HG02588 (cell line): ENCODE measurements at regions not wholly inside any gene's neighbourhood (a gene's known extent, or its start where the extent isn't known, plus 50 kb on each side); places are given as distances from the start of the nearest gene placed in this dataset.
"Not testable (repeated sequence)": the region's sequence is repeated elsewhere in the genome, so short reads cannot be mapped to it uniquely, and the experiment has no call there.

Experiments used
- ATAC-seq: cut with Tn5 transposase; IDR thresholded peaks from one replicate; pipeline ENCODE4 v1.9.1; 2021; ENCODE audit warnings: mild to moderate bottlenecking, moderate library complexity; ENCODE audit not compliant: unreplicated experiment

DNA sequence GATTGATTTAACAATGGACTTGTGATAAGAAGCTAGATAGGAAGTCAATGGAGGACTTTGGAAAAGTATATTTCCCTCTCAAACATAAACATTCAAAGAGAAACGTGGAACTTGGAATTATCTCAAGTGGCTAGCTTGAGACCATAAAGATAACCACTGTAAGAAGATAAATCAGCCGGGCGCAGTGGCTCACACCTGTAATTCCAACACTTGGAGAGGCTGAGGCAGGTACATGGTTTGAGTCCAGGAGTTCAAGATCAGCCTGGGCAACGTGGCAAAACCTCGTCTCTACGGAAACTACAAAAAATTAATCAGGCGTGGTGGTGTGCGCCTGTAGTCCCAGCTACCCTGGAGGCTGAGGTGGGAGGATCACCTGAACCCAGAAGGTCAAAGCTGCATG, 405.9 kb upstream of the ACVR2A start:
- ATAC-seq, result no peak

DNA sequence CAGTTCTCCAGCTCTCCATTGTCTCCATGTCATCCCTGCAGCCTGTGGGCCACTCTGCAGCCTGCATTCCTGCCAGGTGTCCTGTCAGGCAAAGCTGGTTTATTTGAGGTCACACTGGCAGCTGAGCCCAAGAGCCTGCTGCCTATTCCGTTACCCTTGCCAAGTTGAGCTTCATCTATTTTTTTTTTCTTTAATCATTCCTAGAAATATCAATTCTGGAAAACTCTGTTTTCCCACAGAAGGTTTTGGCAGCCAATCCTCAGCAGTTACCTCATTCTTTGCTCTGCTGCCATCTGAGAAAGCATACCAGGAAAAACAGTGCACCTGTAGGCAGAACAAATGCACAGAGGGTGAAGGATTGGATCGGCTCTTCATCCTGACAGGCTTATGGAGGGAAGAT, 411.0 kb upstream of the ACVR2A start:
- no peak for ATAC-seq

DNA sequence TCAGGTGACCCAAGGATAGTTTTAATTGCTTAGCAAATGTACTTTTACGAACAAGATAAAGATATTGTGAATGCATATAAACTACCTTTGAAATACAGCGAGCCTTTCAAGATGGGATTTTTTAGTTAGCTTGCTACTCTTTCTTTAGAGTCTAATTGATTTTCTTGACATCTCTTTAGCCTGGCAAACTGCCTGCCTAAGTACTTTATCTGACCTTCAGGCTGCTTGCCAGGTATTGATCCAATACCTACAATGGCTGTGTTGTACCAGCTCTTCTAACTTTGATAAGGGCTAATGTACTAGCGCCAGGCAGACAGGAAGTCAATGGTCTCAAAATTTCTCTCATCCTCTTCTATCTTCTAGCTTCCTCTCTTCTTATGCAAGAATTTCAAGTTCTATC, 414.4 kb upstream of the ACVR2A start:
- no peak for ATAC-seq

DNA sequence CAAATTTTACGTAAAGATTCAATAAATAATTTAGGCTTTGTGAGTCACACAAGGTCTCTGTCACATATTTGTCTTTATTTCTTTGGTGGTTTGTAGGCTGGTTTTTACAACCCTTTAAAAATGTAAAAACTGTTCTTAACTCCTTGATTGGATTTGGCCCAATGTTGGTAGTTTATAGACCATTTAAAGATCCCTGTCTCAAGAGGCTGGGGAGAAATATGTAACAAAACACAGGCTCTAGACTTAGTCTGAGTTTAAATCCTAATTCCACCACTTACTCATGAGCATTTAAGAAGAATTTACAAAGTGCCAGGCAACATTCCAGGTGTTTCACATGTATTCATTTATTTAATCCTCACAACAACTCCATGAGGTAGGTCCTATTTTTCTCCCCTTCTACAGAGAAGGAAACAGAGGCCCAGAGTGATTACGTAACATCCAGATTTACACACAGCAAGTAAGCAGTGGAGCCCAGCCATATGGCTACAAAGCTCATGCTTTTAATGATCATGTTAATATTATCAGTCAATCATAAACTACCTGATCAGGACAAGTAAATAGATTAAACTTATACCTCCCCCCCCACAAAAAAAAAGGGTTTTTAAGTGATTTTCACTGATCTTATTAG, 416.6 kb upstream of the ACVR2A start:
- ATAC-seq, result no peak

DNA sequence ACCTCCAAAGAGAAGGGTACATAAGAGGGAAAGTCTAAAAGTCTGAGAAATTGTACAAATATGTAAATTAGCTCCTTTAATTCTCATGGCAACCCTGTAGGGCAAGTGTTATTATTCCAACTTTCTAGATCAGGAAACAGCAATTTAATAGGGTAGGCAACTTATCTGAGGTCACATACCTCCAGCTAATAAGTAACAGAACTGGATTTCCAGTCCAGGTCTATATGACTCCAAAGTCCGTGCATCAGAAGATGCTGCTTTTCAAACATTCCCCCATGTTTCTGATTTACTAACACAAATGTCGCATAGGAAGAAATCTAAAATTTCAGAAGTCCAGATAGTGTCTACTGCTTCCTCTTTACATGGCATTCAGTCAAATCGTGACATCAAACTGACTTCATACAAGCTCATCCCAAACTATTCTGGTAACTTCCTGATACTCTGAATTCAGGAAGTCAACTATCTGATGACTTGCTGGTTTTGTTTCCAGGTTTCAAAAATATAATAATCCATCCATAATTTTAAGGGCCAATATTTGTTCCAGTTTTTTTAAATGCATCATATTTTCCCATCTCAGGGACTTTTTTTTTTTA, 419.3 kb upstream of the ACVR2A start:
- no peak for ATAC-seq

DNA sequence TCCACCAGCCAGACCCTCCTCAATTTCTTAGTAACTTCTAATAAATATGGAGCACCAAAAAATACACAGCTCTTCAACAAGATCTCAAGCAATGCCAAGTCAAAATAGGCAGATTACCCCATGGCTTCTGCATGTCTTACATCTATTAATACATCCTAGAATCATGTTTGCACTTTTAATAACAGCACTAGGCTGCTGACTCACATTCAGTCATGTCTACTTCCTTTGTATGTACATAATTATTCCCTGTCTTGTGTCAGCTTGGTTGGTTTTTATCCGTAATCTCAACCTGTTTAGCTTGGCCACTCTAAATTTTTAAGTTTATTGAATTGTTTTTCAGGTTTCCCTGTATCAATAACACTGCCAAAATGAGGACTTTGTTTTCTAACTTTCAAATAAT, 420.1 kb upstream of the ACVR2A start:
- no peak for ATAC-seq

DNA sequence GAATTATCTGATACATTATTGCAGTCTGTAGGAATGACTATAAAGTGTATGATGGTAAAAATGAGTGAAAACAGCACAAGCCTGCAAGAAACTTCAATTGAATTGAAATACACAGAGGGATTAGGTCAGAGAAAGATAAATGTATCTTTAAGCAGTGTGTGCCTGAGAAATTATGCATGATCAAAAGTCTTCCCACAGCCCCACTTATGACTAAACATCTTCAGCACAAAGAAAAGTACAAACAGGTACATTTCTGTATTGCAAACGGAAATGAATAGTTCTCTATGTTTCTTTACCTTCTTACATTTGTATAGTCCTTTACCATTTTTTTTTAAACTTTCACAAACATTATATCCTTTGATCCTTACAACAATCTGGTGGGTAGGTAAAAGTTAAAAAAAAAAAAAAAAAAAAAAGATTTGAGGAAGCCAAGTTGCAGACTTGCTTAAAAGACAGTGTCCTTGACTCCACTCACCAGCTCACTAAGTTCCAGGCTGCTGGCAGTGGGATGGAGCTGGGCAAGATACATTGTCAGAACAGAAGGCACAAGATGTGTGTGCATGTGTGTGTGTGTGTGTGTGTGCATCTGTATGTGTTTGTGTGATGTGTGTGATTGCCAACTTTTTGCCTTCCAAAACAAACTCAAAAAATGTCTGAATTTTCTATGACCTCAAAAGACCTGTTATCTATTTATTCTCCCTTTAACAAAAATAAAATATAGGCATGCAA, 423.7 kb upstream of the ACVR2A start:
- ATAC-seq, result no peak

DNA sequence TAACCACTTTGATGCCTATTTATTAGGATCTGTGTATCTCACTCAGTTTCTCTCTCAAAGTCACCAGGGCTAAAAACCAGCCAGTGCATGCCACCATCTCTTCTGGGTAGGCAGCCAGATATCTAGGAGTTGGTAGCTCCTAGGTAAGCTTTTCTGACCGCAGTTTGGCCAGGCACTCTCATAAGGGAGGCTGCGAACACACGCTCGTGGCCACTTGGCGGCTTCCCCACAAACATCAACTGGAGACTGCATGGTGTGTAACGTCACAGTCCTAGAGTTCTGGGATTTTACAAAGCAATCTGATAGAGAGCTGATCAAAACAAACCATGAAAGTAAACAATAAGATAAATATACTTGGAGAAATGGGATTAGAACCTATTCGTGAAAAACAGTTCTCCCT, 424.3 kb upstream of the ACVR2A start:
- ATAC-seq, result no peak

DNA sequence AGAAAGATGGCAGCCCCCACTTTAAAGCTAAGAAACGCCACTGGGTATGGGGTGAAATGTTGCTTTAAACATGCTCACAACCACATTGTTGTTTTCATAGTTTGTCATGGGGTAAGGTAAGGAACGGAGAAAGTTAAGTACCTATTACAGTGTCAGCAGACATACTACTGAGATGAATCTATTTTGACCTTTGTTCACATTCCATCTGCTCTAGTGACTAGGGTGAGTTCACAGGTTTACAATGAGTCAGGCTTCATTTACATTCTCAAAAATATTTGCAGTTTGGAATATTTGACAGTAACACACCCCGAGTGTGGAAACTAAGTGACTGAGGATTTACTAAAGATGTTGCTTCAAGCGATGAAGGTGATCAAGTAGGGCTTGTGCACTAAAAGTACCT, 428.7 kb upstream of the ACVR2A start:
- no peak for ATAC-seq

DNA sequence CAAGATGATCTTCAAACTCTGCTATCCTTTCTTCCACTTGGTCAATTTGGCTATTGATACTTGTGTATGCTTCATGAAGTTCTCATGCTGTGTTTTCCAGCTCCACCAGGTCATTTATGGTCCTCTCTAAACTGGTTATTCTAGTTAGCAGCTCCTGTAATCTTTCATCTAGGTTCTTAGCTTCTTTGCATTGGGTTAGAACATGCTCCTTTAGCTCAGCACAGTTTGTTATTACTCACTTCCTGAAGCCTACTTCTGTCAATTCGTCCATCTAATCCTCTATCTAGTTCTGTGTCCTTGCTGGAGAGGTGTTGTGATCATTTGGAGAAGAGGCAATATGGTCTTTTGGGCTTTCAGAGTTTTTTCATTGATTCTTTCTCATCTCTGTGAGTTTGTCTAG, 430.2 kb upstream of the ACVR2A start:
- not testable (repeated sequence) for ATAC-seq

DNA sequence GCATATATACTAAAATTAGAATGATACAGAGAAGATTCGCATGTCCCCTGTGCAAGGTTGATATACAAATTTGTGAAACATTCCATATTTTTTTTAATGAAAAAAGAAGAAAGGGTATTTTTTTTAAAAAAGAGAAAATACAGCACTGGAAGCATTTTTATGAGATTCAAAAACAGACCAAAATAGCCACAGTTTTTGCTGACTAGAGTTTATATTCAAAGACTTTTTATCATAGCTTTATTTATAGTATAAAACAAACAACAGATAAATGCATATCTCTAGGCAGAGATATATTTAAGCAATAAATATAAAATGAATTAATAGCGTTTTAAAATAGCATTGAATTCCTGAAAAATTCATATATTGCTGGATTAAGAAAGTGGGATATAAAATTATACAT, 436.5 kb upstream of the ACVR2A start:
- no peak for ATAC-seq

DNA sequence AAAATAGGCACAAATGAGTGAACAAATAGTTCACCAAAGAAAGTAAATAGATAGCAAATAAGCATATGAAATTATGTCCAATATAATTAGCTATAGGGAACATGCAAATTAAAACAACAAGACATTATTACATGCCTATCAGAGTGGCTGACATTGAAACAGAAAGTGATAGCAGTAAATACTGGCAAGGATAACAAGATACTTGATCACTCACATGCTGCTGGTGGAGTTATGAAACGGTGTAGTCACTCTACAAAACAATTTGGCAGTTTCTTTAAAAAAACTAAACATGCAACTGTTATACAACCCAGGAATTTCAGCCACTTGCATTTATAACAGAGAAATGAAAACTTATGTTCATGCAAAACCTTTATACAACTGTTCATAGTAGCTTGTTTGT, 439.2 kb upstream of the ACVR2A start:
- ATAC-seq, result no peak

DNA sequence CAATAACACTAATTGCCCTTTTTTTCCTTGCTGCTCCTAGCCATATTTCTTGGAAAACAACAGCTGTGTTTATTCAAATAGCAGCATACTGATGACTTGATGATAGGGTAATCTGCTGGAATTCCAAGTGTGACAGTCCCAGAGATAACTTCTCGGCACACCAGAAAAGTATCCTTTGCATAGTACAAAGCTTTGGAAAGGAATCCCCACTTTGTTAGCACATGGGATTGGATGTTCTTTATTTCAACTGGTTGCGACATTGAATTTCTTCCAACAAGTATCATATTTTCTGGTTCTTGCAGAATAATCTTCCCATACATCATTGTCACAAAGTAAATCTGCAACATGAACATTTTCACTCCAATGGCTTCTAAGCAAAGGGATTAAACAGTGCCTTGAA, 445.8 kb upstream of the ACVR2A start:
- ATAC-seq, result no peak

DNA sequence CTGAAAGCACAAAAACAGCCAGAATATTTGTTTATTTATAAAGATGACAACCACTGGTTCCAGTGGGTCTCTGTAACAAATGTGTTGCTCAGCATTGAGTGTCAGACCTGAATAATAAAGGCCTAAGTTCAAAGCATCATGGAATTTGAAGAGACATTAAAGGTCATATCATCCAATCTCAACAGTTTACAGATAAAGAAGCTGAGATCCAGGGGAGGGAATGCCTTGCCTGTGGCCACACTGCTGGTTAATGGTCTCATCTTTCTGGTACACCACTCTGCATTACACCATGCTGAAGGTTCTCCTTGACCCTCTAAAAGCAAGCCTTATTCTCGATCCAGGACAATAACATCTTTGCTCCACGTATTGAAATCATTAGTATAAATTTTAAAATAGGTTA, 446.5 kb upstream of the ACVR2A start:
- ATAC-seq, result no peak

DNA sequence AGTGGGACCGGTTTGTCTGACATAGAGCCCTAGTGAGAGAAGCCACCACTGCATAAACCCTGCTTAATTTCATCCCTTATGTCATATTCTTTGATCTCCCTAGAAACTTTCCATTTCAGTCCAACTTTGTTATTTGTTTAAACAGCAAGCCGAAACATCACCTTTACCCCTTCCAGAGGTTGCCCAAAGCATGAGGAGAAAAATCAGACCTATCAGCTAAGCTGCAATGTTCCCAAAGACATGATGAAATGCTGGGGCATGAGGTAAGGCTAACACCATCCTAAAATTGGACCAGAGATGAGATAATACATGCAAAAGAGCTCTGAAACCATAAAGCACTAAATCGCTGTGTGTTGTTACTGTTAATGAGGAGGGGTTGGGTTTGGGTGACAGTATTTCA, 447.9 kb upstream of the ACVR2A start:
- ATAC-seq, result no peak

DNA sequence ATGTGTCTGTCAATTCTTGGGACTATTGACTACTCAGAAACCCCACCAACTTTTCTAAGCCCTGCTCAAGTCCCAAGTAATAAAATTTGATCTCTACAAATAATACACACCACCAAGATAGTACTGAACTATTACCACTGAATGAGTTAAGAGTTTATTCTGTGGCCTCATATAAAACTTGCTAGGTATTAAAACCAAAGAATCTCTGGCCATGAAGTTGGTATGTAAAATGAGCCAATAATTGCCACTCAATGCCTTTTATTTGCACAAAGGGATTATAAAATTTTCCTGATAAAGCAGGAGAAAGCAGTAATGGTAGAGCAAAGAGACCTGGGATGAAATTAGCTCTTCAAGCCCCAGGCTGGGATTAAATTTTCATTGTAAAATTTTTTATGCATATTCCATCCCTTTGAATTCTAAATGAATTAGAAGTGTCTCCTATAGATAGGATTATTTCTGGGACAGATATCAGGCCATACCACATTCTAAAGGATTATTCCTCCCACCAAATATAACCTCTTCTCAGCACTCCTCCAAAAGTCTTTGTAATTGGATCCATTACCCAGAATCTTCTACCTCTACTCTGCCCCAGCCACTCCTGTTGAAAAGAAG, 450.5 kb upstream of the ACVR2A start:
- ATAC-seq, result no peak

DNA sequence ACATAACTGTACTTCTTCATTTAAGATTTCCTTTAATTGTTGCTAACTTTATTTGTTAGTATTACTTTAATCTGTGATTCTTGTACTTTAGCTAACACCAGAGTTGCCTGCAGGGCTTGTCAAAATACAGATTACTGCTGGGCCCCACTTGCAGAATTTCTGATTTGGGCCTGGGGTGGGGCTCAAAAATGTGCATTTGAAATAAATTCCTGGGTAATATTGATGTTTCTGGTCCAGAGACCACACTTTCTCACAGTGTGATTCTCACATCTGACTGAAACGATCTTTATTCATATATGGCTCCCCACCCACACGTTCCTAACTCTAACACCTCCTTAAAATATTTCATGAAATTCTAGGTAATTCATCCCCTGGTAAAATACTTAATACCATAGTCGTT, 452.6 kb upstream of the ACVR2A start:
- ATAC-seq, result no peak

DNA sequence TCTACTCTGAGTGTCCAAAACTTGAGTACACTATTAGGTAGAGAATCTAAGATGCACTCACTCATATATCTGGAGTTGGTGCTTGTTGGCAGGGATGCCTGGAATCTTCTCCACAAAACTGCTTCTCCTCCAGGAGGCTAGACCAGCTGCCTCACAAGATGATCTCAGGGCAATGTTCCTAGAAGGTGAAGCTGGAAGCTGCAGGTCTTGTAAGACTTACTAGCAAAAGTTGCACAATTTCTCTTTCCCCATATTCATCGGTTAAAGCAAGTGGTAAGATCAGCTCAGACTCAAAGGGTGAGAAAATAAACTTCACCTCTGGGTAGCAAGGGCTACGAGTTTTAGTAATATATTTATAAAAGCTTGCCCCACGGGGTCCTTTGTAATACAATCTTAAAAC, 454.4 kb upstream of the ACVR2A start:
- no peak for ATAC-seq

DNA sequence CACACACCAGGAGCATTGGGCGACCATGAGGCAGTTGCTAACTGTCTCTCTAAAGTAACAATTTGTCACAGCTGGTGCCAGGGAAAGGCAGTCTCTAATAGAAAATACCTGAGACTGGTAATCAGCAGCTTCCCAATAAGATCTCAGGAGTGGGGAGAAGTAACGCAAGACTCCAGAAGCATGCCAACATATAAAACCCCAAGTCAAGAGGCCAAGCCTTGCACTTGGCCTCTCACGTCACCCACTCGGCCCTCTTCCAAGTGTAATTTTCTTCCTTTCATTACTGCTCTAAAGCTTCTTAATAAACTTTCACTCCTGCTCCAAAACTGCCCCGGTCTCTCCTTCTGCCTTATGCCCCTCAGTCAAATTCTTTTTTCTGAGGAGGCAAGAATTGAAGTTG, 455.6 kb upstream of the ACVR2A start:
- ATAC-seq, result no peak

DNA sequence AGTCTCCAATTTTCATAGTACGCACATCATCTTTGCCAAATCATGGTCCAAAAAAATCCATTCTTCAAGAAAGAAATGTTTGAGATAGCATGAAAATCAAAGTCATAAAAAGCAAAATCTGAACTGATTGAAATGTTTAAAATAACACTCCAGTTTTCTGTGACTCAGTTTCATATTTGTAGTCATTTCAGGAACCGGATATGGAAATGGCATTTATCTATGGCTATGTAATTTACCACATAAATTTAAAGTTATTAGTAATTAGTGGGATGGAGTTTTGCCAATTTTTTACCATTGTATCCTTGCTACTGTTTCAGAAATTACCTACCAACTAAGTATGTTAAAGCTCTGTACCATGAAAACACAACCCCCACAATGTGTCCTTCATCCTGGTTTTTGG, 456.6 kb upstream of the ACVR2A start:
- no peak for ATAC-seq

DNA sequence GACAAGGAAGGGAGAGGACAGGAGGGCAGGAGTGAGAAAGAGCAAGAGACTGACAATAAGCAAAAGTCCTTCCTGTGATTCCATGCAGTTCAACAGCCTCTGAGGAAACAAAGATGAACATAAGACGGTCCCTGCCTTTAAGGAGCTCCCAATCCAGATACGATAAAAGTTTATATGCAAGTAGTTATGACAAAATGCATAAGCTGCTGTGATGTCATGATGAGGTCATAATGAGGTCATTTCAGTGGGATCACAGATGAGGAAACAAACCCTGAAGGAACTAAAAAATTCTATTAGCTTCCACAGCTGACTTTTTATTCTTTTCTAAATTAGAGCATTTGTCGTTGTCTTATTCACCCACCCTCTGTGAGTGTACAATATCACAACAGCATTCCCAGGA, 458.5 kb upstream of the ACVR2A start:
- no peak for ATAC-seq

DNA sequence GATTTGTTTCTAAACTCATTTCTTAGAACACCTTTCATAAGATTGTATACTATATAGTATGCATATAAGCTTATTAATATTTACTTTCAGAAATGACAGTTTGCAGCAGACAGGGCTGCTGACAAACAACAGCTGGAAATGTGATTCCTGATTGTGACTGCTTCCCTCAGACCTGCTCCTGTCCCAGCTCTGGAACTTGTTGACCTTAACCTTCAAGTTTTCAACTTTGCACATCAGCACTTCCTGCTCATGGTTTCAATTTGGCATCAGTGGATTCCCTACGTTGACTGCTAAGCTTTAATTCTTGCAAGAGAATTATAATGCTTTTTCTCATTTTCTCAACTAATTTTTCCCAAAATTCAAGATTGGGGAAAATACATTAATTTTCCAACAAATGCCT, 459.2 kb upstream of the ACVR2A start:
- no peak for ATAC-seq
